ENCODE measurements at regions not wholly inside any gene's neighbourhood (a gene's known extent, or its start where the extent isn't known, plus 50 kb on each side); places are given as distances from the start of the nearest gene placed in this dataset.

GRCh38 chr21:41571938-41572510 is 64.1 kb upstream of the TMPRSS2 start:
- no peak overlapping the region for H3K4me3 Mint-ChIP-seq
- H3K79me2 ChIP-seq (ENCODE audit: low read depth), result no peaks in the 10 kb centered on the region
- no peak for TF ChIP-seq EZH2phosphoT487 (IDR thresholded peaks at IDR 0.05)
- no peak for TF ChIP-seq CTCF (IDR thresholded peaks at IDR 0.05)
- TF ChIP-seq EZH2 (IDR thresholded peaks at IDR 0.05), result no peak

GRCh38 chr21:41570791-41571355 is 62.9 kb upstream of the TMPRSS2 start:
- Histone ChIP-seq H3K9ac (no peak overlapping the region), H4K20me1 (ENCODE audit: low read depth) (no peaks in the 10 kb centered on the region), H3K4me1 (no peaks in the 10 kb centered on the region), H3K27ac (no peak overlapping the region), H3K36me3 (no peaks in the 10 kb centered on the region), H3K9me3 (ENCODE audit: low read depth) (no peaks in the 10 kb centered on the region), H3K27me3 (no peaks in the 10 kb centered on the region), H3K4me3 (no peak overlapping the region), H3F3A (ENCODE audit: low read depth) (no peaks in the 10 kb centered on the region), H3K4me2 (no peak overlapping the region), H3K79me2 (ENCODE audit: low read depth) (no peaks in the 10 kb centered on the region), H2AFZ (replicated peaks) (no peak overlapping the region)
- no peak overlapping the region for H3K4me3 Mint-ChIP-seq
- H3K27ac Mint-ChIP-seq, result no peak overlapping the region
- H3K9me3 Mint-ChIP-seq, result peaks cover 13% of the 10 kb centered on the region
- DNase-seq (ENCODE audit: low spot score), result no peak
- H3K4me1 Mint-ChIP-seq, result no peaks in the 10 kb centered on the region
- H3K36me3 Mint-ChIP-seq, result no peaks in the 10 kb centered on the region
- peaks cover 16% of the 10 kb centered on the region for H3K27me3 Mint-ChIP-seq (ENCODE audit: insufficient read depth, low read depth)
- TF ChIP-seq CTCF (IDR thresholded peaks at IDR 0.05) (no peak), EZH2 (IDR thresholded peaks at IDR 0.05) (no peak), EZH2phosphoT487 (IDR thresholded peaks at IDR 0.05) (no peak)

More at GRCh38 chr21:41571938-41572510, 64.1 kb upstream of the TMPRSS2 start:
- H3K27ac ChIP-seq, result no peak overlapping the region
- H3K4me3 ChIP-seq, result no peak overlapping the region
- H3K9me3 ChIP-seq (ENCODE audit: low read depth), result peaks cover under 1% of the 10 kb centered on the region
- H3K36me3 ChIP-seq, result no peaks in the 10 kb centered on the region
- H4K20me1 ChIP-seq (ENCODE audit: low read depth), result no peaks in the 10 kb centered on the region
- H3K4me1 Mint-ChIP-seq, result no peaks in the 10 kb centered on the region
- H2AFZ ChIP-seq (replicated peaks), result no peak overlapping the region
- no peaks in the 10 kb centered on the region for H3K36me3 Mint-ChIP-seq
- H3K9me3 Mint-ChIP-seq, result peaks cover 22% of the 10 kb centered on the region
- H3K4me2 ChIP-seq, result no peak overlapping the region
- H3K27me3 Mint-ChIP-seq (ENCODE audit: insufficient read depth, low read depth), result peaks cover 18% of the 10 kb centered on the region
- no peaks in the 10 kb centered on the region for H3F3A ChIP-seq (ENCODE audit: low read depth)
- no peak overlapping the region for H3K27ac Mint-ChIP-seq
- H3K27me3 ChIP-seq, result no peaks in the 10 kb centered on the region
- no peak for DNase-seq (ENCODE audit: low spot score)
- no peak overlapping the region for H3K9ac ChIP-seq
- H3K4me1 ChIP-seq, result no peaks in the 10 kb centered on the region

- Mint-ChIP-seq H3K4me3 (no peak overlapping the region), H3K4me1 (no peaks in the 10 kb centered on the region), H3K27me3 (ENCODE audit: insufficient read depth, low read depth) (peaks cover 14% of the 10 kb centered on the region), H3K9me3 (no peaks in the 10 kb centered on the region), H3K27ac (no peak overlapping the region), H3K36me3 (no peaks in the 10 kb centered on the region)
- Histone ChIP-seq H3F3A (ENCODE audit: low read depth) (no peaks in the 10 kb centered on the region), H3K36me3 (no peaks in the 10 kb centered on the region), H3K4me3 (no peak overlapping the region), H3K9ac (no peak overlapping the region), H3K27ac (no peak overlapping the region), H4K20me1 (ENCODE audit: low read depth) (no peaks in the 10 kb centered on the region), H2AFZ (replicated peaks) (no peak overlapping the region), H3K9me3 (ENCODE audit: low read depth) (no peaks in the 10 kb centered on the region), H3K27me3 (no peaks in the 10 kb centered on the region), H3K4me2 (no peak overlapping the region), H3K79me2 (ENCODE audit: low read depth) (no peaks in the 10 kb centered on the region), H3K4me1 (no peaks in the 10 kb centered on the region)
- TF ChIP-seq EZH2 (IDR thresholded peaks at IDR 0.05) (no peak), CTCF (IDR thresholded peaks at IDR 0.05) (no peak), EZH2phosphoT487 (IDR thresholded peaks at IDR 0.05) (no peak)
- DNase-seq (ENCODE audit: low spot score), result no peak
These were observed 60.8 kb upstream of the TMPRSS2 start for GRCh38 chr21:41568606-41569385.

Measured in neural progenitor cell (in vitro differentiated cells).